Ishikawa (cell line): ENCODE measurements at regions not wholly inside any gene's neighbourhood (a gene's known extent, or its start where the extent isn't known, plus 50 kb on each side); places are given as distances from the start of the nearest gene placed in this dataset.

Source experiments
- CEBPB ChIP-seq: IDR thresholded peaks from 2 replicates; pipeline ENCODE4 v1.6.1; 2012
- CREB1 ChIP-seq: IDR thresholded peaks from 2 replicates; pipeline ENCODE4 v1.6.1; 2012; ENCODE audit warnings: low read depth
- EP300 ChIP-seq: IDR thresholded peaks from 2 replicates; pipeline ENCODE4 v1.6.1; 2012; ENCODE audit warnings: borderline replicate concordance
- FOXM1 ChIP-seq: IDR thresholded peaks from 2 replicates; pipeline ENCODE4 v1.6.1; 2012; ENCODE audit warnings: low read depth, borderline replicate concordance
- RAD21 ChIP-seq: IDR thresholded peaks from 2 replicates; pipeline ENCODE4 v1.6.1; 2012; ENCODE audit warnings: low read depth
- REST ChIP-seq: IDR thresholded peaks from 2 replicates; pipeline ENCODE4 v1.6.1; 2012; ENCODE audit warnings: low read depth, mild to moderate bottlenecking
- TAF1 ChIP-seq: IDR thresholded peaks from 2 replicates; pipeline ENCODE4 v1.6.1; 2012; ENCODE audit warnings: low read depth, mild to moderate bottlenecking
- TCF12 ChIP-seq: IDR thresholded peaks from 2 replicates; pipeline ENCODE4 v1.6.1; 2012; ENCODE audit warnings: low read depth
- USF1 ChIP-seq: IDR thresholded peaks from 2 replicates; pipeline ENCODE4 v1.6.1; 2012
- YY1 ChIP-seq: IDR thresholded peaks from 2 replicates; pipeline ENCODE4 v1.6.1; 2012; ENCODE audit warnings: low read depth
- TF ChIP-seq, protein P1 (sequence below): IDR thresholded peaks from 2 replicates; pipeline ENCODE4 v1.6.1; 2012

GRCh38 chr5:167036585-167036984 is 1254.9 kb upstream of the WWC1 start:
- TF ChIP-seq TAF1 (no peak), TCF12 (no peak), CREB1 (no peak), REST (no peak), YY1 (no peak), EP300 (no peak), FOXM1 (no peak), CEBPB (no peak), RAD21 (no peak), USF1 (no peak)
- TF ChIP-seq, protein P1, sequence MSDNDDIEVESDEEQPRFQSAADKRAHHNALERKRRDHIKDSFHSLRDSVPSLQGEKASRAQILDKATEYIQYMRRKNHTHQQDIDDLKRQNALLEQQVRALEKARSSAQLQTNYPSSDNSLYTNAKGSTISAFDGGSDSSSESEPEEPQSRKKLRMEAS, result no peak
